Keratinocyte (primary cell): ENCODE measurements at regions not wholly inside any gene's neighbourhood (a gene's known extent, or its start where the extent isn't known, plus 50 kb on each side); places are given as distances from the start of the nearest gene placed in this dataset.

Source experiments
- EZH2 ChIP-seq: IDR thresholded peaks from one replicate; pipeline ENCODE4 v1.6.1; 2012; ENCODE audit warnings: inconsistent platforms, mild to moderate bottlenecking, low read length, moderate library complexity
- TF ChIP-seq, protein P1 (sequence below), 3 experiments: IDR thresholded peaks in 1 of 3; conservative IDR thresholded peaks in 1 of 3; optimal IDR thresholded peaks in 1 of 3; 2 replicates in 2 of 3; 3 replicates in 1 of 3; pipeline versions ENCODE3 to v1.5.1; 2011; ENCODE audit warnings: low read length in 3 of 3, mild to moderate bottlenecking in 3 of 3, moderate library complexity in 2 of 3, control low read depth in 1 of 3, inconsistent platforms in 1 of 3; ENCODE audit not compliant: insufficient read depth in 2 of 3; ENCODE audit errors: extremely low read depth in 1 of 3

DNA sequence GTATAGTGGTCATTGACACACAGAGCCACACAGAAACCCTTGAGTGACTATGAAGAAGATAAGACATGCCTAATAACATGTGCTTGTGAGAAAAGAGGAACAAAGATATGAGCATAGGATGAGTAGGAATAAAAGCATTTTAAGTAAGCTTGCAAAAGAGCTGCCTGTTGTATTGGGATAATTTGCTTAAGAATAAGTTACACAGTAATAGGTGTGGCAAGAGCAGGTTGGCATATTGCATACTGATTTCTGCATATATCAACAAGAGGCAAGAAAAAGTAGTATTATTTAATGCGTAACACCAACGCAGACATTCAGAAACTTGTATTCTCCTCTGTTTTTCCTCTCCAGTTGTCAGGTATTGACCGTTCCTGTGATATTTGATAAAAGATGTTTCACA lies 111.5 kb upstream of the UGT8 start:
- TF ChIP-seq, protein P1, sequence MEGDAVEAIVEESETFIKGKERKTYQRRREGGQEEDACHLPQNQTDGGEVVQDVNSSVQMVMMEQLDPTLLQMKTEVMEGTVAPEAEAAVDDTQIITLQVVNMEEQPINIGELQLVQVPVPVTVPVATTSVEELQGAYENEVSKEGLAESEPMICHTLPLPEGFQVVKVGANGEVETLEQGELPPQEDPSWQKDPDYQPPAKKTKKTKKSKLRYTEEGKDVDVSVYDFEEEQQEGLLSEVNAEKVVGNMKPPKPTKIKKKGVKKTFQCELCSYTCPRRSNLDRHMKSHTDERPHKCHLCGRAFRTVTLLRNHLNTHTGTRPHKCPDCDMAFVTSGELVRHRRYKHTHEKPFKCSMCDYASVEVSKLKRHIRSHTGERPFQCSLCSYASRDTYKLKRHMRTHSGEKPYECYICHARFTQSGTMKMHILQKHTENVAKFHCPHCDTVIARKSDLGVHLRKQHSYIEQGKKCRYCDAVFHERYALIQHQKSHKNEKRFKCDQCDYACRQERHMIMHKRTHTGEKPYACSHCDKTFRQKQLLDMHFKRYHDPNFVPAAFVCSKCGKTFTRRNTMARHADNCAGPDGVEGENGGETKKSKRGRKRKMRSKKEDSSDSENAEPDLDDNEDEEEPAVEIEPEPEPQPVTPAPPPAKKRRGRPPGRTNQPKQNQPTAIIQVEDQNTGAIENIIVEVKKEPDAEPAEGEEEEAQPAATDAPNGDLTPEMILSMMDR (optimal IDR thresholded peaks at IDR 0.05 in 1 of 3, IDR thresholded peaks at IDR 0.05 in 1 of 3, conservative IDR thresholded peaks at IDR 0.05 in 1 of 3; ENCODE audit: extremely low read depth in 1 of 3, insufficient read depth in 2 of 3, low read length in 3 of 3), result no peak
- no peak for TF ChIP-seq EZH2
